ENCODE measurements at regions not wholly inside any gene's neighbourhood (a gene's known extent, or its start where the extent isn't known, plus 50 kb on each side); places are given as distances from the start of the nearest gene placed in this dataset.
"Not testable (repeated sequence)": the region's sequence is repeated elsewhere in the genome, so short reads cannot be mapped to it uniquely, and the experiment has no call there.

GRCh38 chr17:31736855-31737625, 122.0 kb downstream of the COPRS start:
- no peaks in the 10 kb centered on the region for H3K79me2 ChIP-seq (ENCODE audit: low read length)
- no peak overlapping the region for H2AFZ ChIP-seq (ENCODE audit: low read length)
- no peak overlapping the region for H3K4me2 ChIP-seq (ENCODE audit: low read depth, low read length)
- H3K9ac ChIP-seq (ENCODE audit: low read length), result no peak overlapping the region
- no peaks in the 10 kb centered on the region for H3K9me2 ChIP-seq (replicated peaks; ENCODE audit: insufficient read depth, low read length)
- H3K4me1 ChIP-seq (ENCODE audit: low read length), result no peaks in the 10 kb centered on the region
- H3K36me3 ChIP-seq (replicated peaks; ENCODE audit: insufficient read depth, low read length), result no peaks in the 10 kb centered on the region
- H3K27me3 ChIP-seq (replicated peaks; ENCODE audit: insufficient read depth, low read length), result no peaks in the 10 kb centered on the region
- no peak for TF ChIP-seq EZH2 (optimal IDR thresholded peaks at IDR 0.05; ENCODE audit: low read depth, low read length)
- TF ChIP-seq CTCF (IDR thresholded peaks at IDR 0.05; ENCODE audit: low read length), result no peak
- H3K27ac ChIP-seq (ENCODE audit: low read length), result no peak overlapping the region
- no peaks in the 10 kb centered on the region for H3F3A ChIP-seq (ENCODE audit: insufficient read depth, low read length)
- no peak for DNase-seq
- H3K4me3 ChIP-seq (ENCODE audit: low read length), result no peak overlapping the region
- no peaks in the 10 kb centered on the region for H3K9me3 ChIP-seq (replicated peaks; ENCODE audit: insufficient read depth, low read length)
- no peaks in the 10 kb centered on the region for H4K20me1 ChIP-seq (ENCODE audit: insufficient read depth, low read length)

- H3K79me2 ChIP-seq (ENCODE audit: low read length), result no peaks in the 10 kb centered on the region
- no peaks in the 10 kb centered on the region for H3F3A ChIP-seq (ENCODE audit: insufficient read depth, low read length)
- H3K36me3 ChIP-seq (replicated peaks; ENCODE audit: insufficient read depth, low read length), result no peaks in the 10 kb centered on the region
- H3K27me3 ChIP-seq (replicated peaks; ENCODE audit: insufficient read depth, low read length), result no peaks in the 10 kb centered on the region
- no peak overlapping the region for H3K4me3 ChIP-seq (ENCODE audit: low read length)
- H3K4me2 ChIP-seq (ENCODE audit: low read depth, low read length), result no peak overlapping the region
- no peaks in the 10 kb centered on the region for H3K4me1 ChIP-seq (ENCODE audit: low read length)
- no peaks in the 10 kb centered on the region for H3K9me3 ChIP-seq (replicated peaks; ENCODE audit: insufficient read depth, low read length)
- no peak for DNase-seq
- H3K9me2 ChIP-seq (replicated peaks; ENCODE audit: insufficient read depth, low read length), result no peaks in the 10 kb centered on the region
- H4K20me1 ChIP-seq (ENCODE audit: insufficient read depth, low read length), result no peaks in the 10 kb centered on the region
- no peak overlapping the region for H3K9ac ChIP-seq (ENCODE audit: low read length)
- no peak for TF ChIP-seq CTCF (IDR thresholded peaks at IDR 0.05; ENCODE audit: low read length)
- TF ChIP-seq EZH2phosphoT487 (IDR thresholded peaks at IDR 0.05; ENCODE audit: low read length), result no peak
- TF ChIP-seq EZH2 (optimal IDR thresholded peaks at IDR 0.05; ENCODE audit: low read depth, low read length), result no peak
- H3K27ac ChIP-seq (ENCODE audit: low read length), result no peak overlapping the region
- no peak overlapping the region for H2AFZ ChIP-seq (ENCODE audit: low read length)
These were observed 125.7 kb downstream of the COPRS start for GRCh38 chr17:31733326-31733725.

GRCh38 chr17:31731585-31732154, 127.4 kb downstream of the COPRS start:
- H3K4me3 ChIP-seq (ENCODE audit: low read length); H2AFZ ChIP-seq (ENCODE audit: low read length); H3K9ac ChIP-seq (ENCODE audit: low read length); H3K79me2 ChIP-seq (ENCODE audit: low read length); H3K9me3 ChIP-seq (replicated peaks; ENCODE audit: insufficient read depth, low read length); DNase-seq; H3F3A ChIP-seq (ENCODE audit: insufficient read depth, low read length); H4K20me1 ChIP-seq (ENCODE audit: insufficient read depth, low read length); H3K9me2 ChIP-seq (replicated peaks; ENCODE audit: insufficient read depth, low read length); H3K27me3 ChIP-seq (replicated peaks; ENCODE audit: insufficient read depth, low read length); H3K4me1 ChIP-seq (ENCODE audit: low read length); H3K36me3 ChIP-seq (replicated peaks; ENCODE audit: insufficient read depth, low read length); H3K27ac ChIP-seq (ENCODE audit: low read length); H3K4me2 ChIP-seq (ENCODE audit: low read depth, low read length): not testable (repeated sequence)

- Histone ChIP-seq H3K4me2 (ENCODE audit: low read depth, low read length) (no peak overlapping the region), H3K9me2 (replicated peaks; ENCODE audit: insufficient read depth, low read length) (no peaks in the 10 kb centered on the region), H3K27ac (ENCODE audit: low read length) (no peak overlapping the region), H3K9ac (ENCODE audit: low read length) (no peak overlapping the region), H3K36me3 (replicated peaks; ENCODE audit: insufficient read depth, low read length) (no peaks in the 10 kb centered on the region), H3K4me1 (ENCODE audit: low read length) (no peaks in the 10 kb centered on the region), H4K20me1 (ENCODE audit: insufficient read depth, low read length) (no peaks in the 10 kb centered on the region), H2AFZ (ENCODE audit: low read length) (no peak overlapping the region), H3K9me3 (replicated peaks; ENCODE audit: insufficient read depth, low read length) (no peaks in the 10 kb centered on the region), H3F3A (ENCODE audit: insufficient read depth, low read length) (no peaks in the 10 kb centered on the region), H3K79me2 (ENCODE audit: low read length) (no peaks in the 10 kb centered on the region), H3K4me3 (ENCODE audit: low read length) (no peak overlapping the region), H3K27me3 (replicated peaks; ENCODE audit: insufficient read depth, low read length) (no peaks in the 10 kb centered on the region)
- no peak for TF ChIP-seq EZH2 (optimal IDR thresholded peaks at IDR 0.05; ENCODE audit: low read depth, low read length)
- TF ChIP-seq EZH2phosphoT487 (IDR thresholded peaks at IDR 0.05; ENCODE audit: low read length), result no peak
- TF ChIP-seq CTCF (IDR thresholded peaks at IDR 0.05; ENCODE audit: low read length), result no peak
- DNase-seq, result no peak
These were observed 127.9 kb downstream of the COPRS start for GRCh38 chr17:31731118-31731517.
